ENCODE measurements at regions not wholly inside any gene's neighbourhood (a gene's known extent, or its start where the extent isn't known, plus 50 kb on each side); places are given as distances from the start of the nearest gene placed in this dataset.
"Not testable (repeated sequence)": the region's sequence is repeated elsewhere in the genome, so short reads cannot be mapped to it uniquely, and the experiment has no call there.

DNA sequence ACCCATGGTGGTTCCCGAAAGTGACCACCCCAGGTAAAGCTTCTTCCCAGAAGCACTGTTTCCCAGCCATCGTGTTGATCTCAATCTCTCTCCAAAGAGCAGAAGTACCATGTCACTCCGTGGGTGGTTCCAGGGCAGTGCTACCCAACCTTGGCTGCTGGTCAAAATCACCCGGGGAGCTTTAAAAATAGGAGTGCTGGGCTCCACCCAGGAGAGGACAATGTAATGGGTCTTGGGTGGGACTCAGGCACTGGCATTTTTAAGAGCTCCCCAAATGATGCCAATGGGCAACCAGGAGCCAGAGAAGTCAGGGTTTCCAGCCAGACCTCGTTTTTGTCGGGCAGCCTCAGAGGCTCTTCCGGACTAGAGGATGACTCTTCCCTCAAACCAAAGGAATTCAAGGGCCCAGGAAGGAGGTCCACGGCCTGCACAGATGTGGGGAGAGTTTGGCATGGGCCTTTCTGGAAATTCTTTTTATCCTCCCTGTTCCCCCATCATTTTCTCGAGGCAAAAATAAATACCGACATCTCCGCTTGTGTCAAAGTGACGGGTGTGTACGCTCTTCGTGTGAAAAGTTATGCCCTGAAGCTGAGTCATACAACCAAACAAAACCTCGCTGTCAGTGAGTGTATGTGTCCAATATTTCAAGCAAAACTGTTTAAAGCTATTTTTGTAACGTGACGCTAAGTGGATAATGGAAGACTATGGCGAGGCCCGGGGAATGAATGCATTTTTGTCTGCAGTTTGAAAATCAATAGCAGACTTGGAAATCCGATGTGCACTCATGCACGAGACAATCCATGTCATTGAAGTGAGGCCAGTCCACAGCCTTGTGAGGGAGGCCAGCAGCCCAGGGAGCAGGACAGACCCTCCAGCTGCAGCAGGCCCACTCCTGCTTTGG, 364.1 kb downstream of the FOXL1 start:
- no peak for DNase-seq

DNA sequence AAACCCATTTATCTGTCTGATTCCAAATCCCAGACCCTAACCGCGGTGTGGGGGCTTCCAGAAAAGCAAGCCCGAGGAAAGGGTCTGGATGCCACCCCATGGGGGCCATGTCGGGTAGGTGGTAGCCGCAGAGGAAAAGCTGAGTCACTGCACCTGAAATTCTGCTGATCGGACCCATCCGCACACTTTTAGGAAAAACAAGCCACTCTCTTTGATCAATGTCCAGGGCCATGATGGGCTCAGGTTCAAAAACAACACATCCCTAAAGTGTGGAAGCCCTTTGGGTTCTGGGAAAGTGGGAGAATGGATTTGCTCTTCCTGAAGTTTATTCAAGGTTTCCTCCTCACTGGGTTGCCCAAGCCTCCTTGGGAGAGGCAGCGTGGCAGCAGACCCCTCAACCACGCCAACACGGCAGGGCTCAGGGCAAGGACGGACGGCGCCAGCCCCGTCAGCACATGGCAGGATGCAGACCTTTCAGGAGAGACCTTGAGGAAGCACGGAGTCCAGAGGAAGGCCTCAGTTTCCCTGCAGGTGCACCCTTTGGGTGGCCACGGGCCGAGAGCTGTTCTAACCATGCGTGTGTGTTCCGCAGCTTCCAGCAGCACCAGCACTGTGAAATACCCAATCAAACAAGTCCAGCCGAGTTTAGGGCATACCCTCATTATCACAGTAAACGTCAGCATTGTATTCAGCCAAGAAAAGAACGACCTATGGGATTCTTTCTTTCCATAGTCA, 367.0 kb downstream of the FOXL1 start:
- no peak for DNase-seq

DNA sequence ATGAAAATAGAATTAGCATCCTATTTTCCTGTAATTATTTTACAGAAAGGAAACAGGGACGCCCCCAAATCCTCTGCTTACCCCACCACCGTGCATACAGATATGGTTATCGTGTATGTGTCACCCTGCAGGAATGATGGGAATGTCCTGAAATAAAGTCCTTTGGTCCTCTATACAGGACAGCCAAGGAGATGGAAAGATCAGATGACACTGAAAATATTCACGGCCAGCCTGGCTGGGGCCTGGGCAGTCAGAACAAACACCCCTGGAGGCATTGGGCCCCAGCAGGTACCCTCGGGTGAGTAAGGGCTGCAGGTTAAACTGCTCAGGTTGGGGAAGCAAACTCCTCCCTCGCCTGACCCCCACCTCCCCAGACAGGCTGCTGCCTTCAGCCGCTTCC, 368.0 kb downstream of the FOXL1 start:
- no peak for DNase-seq

DNA sequence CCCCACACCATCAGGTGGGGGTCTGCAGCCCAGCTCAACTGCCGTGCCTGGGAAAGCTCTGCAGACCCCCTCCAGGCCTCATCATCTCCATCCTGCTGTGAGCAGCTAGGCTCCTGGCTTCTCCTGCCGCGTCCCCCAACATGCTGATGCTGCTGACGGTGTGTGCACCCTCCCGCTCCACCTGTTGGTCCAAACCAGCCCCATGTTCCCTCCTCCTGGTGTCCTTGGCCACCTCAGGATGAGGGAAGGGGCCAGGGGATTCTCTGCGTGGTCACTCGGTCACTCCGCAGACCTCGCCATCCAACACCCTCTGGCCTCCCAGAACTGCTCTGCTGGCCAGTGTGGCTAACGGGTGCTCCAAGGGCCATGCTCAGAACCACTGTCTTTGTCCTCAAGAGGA, 368.6 kb downstream of the FOXL1 start:
- DNase-seq: no peak

DNA sequence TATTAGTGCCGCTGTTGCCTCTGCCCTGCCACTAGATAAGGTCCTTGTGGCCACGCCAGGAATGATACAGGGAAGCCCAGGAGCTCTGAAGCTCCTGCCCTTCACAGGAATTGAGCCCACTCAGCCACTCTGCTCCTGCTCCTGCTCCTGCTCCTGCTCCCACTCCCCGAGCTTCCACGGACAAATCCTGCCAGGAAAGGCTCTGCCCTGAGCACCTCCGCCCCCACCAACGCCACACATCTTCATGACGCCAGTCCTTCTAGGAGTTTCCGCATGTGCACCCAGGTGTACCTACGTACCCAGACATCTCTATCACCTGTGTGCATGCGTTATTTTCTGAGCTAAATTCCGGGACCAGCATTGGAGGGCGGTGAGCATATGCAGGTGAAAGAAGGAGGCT, 369.1 kb downstream of the C16orf95 start:
- no peak for DNase-seq

DNA sequence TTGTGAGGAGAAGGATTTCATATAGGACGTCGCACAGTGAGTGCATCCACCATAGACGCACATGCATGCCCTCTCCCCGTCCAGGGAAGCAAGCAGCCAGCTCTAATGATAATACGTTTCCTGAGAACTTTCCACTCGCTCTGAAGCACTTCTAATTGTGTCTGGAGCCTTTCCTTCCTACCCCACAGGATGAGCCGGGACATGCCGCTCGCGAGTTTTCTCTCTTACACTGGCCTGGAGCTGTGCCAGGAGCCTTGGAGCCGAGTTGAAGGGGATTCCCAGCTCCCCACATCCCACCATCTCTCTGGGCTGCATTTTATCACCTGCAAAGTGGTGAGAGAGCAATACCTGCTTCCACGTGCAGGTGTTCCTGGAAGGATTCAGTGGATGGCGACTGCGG, 368.1 kb downstream of the C16orf95 start:
- no peak for DNase-seq

DNA sequence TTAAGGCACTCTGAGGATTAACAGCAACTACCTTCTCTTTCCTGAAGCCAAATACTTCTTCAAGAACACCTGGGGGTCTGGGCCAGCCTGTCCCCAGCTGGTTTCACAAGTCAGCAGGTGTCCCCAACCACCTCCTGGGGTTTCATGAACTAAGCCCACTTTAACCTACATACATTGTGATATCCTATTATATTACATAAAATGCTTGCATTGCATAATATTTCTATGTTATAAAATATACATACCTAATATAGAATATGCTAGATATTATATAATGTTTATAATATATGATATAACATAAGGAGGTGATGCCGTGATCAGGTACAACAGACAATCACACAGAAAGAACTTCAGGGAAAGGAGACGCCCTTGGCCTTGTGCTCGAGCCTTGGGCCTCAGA, 367.6 kb downstream of the C16orf95 start:
- DNase-seq: no peak

DNA sequence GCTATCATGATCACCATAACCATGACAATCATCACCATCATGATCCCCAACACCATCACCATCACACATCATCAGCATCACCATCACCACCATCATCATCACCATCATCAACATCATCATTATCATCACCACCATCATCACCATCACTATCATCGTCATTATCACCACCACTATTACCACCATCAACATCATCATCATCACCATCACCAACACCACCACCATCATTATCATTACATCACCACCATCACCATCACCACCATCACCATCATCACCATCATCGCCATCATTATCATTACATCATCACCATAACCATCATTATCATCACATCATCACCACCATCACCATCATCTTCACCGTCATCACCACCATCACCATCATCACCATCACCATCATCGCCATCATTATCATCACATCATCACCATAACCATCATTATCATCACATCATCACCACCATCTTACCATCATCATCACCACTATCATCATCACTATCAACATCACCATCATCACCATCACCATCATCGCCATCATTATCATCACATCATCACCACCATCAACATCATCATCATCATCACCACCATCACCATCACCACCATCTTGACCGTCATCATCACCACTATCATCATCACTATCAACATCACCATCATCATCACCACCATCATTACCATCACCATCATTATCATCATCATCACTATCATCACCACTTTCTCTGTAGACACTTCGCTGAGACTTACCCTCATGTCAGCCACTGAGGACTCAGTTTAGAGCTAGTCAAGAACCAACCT, 366.0 kb downstream of the C16orf95 start:
- no peak for DNase-seq

DNA sequence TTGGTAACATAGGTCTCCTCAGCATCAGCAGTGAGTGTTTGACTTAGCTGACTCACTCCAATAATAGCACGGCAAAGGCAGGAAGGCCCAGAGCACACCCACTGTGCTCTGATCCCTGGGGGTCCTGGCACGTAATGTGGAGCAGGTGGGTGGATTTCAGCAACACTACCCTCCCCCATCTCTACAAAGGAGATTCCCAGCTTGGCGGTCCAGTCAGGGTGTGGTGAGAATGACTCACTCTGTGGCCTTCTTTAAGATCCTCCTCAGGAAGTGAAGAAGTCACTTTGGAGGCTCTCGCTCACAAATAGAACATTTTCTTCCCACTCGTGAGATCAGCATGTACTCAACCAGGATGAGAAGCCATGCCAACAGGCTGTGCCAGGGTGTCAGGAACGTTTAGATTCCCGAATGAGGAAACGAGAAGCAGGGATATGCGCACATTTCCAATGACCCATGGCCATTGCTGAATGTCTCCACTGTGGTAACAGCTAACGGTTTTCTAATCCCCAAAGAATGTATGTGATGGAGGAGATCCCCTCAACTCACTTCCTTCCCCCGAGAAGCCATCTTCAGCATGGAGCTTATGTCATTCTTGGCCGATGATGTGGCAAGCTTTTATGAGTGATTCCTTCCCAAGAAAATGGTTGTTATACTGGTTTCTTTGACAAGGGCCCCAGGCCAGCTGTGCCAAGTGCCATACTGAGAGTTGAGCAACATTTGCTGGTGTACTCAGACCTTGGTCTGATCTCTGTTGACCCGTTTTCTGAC, 365.2 kb downstream of the C16orf95 start:
- no peak for DNase-seq

DNA sequence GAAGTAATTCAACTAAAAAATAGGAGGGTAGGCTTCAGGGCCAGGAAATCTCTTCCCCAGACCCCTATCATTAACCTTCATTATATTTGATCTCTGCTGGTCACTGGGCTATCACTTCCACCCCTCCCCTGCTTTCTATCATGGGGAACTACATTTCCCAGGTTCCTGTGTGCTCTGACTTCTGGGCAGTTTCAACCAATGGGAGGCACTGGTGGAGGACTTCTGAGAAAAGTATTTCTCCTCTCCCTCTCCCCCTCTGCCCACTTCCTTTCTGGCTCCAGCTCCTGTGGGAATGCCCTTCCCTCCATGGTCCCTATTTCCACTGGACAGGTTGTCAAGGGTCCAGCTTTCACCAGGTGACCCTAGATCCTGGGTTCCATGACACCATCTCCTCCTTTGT, 364.4 kb downstream of the C16orf95 start:
- DNase-seq: no peak

DNA sequence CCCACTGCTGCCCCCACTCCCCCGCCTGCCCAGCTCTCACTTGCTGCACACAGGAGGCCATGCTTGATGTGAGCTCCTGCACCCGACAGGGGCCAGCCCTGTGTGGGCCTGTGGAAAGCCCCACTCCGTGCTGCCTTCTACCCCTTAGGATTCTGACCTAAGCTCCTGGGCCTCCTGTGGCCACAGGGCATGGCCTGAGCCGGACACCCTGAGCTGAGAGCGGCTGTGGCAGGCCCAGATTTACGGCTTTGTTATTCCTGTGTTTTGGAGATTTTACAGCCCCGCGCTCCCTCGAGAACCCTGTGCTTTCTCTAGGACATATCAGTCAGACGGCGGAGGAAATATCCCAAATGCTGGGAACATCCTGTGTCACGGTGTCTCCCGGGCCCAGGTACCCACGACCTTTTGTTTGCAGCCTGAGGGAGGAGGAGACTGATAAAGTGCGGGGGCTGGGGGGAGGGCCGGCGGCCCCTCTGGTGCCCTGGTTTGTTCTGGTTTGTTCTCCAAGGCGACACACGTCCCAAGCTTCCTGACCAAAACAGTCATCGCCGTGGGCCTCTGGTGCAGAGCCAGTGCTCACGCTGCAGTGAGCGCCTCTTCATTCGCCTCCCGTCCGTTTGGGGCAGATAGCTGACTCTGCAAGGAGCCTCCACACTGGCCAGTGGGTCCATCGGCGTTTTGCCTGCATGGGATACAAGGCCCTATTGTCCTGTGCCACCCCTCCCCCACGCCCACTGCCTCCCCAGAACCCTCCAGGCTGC, 363.4 kb downstream of the C16orf95 start:
- peak in 1 of 14 donors; percentile 14 for DNase-seq

DNA sequence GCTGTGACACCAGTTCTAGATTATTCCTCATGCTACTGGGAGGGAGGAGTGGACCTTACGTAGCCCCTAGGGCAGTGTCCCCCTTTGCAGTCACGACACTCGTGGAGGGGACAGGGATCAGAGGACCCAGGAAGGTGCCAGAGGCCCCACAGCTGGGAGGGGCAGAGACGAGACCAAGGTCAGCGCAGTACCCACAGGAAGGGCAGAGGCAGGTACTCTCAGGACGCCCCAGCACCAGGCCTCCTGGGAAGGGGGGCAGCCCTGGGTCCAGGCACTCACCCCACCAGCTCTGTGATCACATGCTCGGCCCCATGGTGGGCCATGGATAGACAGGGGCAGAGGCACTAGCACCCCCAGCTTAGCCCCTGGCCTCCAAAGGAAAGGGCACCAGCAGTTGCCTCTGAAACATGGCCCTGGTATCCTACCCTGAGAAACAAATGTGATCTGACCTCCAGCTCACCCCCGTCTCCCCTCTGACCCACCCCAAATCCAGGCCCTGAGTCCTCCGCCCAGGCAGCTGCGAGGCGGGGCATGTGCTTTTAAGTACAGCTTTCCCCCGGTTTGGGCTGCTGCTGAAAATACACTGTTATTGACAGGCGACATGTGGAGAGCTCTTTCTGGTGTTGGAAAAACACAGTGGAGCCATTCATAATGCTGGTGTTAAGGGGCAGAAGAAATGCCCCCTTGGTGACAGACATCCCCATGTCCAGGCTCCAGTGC, 361.9 kb downstream of the C16orf95 start:
- DNase-seq: no peak

DNA sequence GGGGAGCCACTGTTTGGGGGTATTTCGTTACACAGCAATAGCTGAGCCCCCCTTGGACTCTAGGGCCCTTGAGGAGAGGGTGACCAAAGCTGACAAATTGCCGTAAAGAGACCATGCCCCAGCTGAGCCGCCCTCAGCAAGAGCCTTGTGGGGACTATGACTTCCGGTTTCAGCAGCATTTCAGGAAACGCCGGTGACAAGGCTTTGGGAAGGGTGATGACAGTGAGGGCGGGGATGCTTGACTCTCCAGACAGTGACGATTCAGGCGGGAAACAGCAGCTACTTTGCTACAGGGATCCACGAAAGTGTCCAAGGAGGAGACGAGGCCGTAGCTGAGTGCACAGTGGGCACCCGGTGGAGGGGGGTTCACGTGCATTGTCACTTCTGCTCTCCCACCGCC, 360.8 kb downstream of the C16orf95 start:
- DNase-seq: no peak

DNA sequence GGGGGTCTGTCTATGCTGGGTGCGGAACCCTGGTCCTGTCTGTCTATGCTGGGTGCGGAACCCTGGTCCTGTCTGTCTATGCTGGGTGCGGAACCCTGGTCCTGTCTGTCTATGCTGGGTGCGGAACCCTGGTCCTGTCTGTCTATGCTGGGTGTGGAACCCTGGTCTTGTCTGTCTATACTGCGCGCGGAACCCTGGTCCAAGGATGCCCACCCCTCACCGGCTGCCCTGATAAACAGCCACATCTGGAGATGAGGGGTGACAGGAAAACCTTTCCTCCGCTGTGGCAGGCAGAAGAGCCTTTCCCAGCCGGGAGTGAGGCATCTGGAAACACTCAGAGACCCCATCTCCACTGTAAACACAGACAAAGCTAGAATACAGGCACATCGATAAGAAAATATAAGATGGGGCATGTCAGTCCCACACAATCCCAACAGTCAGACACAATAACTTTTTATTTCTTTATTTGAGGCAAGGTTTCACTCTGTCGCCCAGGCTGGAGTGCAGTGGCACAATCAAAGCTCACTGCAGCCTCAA, 359.5 kb downstream of the C16orf95 start:
- not testable (repeated sequence) for DNase-seq

DNA sequence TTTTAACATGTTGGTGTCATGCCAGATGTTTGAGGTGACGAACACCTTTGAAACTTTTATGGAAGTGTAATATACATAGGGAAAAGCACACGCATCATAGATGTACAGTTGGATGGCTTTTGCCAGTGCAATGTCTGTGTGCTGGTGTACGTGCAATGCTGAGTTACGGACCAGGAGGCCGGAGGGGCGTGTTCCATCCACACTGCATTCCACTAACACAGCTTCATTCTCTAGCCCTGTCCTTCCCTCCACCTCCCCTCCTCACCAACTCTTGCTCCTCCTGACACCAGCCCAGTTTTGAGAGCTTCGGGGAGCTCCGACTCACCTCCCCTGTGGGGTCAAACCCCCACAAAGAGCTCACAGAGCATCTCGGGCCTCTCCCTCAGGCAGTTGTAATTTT, 358.8 kb downstream of the C16orf95 start:
- no peak for DNase-seq

DNA sequence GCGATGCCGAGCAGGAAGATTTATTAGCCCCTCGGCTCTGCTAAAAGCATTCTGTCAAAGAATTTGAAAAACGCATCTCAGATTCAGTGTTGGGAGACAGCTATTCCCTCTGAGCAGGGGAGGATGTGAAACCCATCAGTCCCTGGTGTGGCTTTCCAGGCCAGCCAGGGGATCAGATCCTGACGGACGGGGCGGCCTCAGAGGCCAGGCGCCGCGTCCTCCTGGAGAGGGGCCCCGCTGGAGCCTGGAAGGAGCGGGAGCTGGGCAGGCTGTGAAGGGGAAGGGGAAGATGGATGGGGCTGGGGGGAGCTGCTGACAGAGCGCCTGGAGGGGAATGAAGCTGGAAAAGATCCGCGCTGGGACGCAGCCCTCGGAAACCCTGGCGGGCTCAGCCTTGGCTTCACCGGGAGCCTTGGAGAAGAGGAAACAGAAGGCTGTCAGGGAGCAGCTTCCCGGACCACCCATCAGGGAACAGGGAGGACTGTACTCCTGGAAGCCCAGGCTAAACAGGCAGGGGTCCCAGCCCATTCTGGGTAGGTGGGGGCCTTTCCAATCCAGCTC, 358.0 kb downstream of the C16orf95 start:
- no peak for DNase-seq

DNA sequence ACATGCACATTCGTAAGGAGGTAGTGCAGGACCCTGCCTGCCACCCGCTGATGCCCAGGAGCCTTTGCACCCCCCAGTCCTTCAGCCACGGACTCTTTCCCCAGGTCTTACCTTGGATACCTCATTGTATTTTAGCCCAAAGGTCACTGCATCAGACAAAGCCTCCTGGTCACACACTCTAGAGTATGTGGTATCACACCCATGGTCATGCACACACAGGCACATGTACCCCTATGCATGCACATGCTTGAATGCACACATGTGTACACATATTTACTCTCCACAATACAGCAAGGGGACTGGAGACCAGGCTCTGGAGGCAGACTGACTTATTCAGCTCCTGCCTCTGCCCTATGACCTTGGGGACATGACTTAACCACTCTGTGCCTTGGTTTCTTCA, 357.5 kb downstream of the C16orf95 start:
- no peak for DNase-seq

DNA sequence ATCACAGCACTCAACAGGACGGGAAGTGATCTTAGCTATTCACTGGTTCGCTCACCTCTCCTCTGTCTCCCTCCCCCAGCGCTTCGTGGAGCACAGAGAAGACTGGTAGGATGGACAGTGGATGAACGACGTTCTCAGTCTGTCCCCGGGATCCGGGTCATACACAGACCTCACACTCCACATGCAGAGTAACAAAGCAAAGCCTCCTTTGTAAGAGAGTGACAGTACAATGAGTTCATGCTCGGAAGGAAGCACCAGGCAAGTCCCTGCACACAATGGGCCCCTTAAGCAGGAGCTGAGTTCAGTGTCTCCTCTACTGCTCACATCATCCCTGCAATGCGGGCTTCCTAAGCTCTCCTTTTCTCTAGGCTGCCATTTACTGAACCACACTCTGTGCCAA, 356.9 kb downstream of the C16orf95 start:
- peak in 7 of 14 donors; percentile 1 to 70 (median 27) for DNase-seq

DNA sequence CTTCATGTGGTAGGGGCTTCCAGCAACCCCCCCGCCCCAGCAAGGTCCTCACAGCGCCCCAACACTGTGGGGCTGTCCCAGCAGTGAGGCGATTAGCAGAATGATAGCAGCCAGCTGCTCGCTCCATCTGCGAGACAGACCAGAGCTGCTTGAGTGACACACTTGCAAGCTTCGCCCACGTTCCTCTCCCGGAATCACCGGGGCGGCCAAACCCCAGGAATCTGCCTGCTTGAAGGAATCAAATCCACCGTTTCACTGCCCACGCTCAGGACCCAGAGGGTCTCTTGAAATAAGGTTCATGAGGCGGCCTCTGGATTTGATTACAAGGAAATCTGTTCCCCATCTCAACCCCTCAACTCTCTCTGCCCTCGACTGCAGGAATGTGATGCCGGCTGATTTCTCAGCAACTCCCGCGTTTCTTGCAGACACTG, 356.0 kb downstream of the C16orf95 start:
- DNase-seq: peak in 1 of 14 donors; percentile 4

DNA sequence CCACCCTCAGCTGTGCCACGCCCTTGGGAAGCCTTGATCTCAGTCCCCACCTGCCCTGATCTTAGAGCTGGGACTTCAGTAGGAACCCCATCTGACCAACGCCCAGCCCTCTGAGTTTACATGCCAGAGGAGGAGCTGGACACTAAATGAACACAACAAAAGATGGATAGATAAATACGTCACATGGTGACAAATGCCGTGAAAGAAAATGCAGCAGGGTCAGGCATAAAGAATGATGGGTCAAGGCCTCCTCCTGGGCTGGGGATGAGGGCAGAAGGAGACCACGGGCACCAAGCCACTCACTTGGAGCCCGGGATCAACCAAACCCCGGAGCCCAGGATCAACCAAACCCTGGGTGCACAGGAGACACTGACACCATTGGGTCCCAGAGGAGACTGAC, 354.9 kb downstream of the C16orf95 start:
- DNase-seq: no peak
